ENCODE measurements at regions not wholly inside any gene's neighbourhood (a gene's known extent, or its start where the extent isn't known, plus 50 kb on each side); places are given as distances from the start of the nearest gene placed in this dataset.

DNA sequence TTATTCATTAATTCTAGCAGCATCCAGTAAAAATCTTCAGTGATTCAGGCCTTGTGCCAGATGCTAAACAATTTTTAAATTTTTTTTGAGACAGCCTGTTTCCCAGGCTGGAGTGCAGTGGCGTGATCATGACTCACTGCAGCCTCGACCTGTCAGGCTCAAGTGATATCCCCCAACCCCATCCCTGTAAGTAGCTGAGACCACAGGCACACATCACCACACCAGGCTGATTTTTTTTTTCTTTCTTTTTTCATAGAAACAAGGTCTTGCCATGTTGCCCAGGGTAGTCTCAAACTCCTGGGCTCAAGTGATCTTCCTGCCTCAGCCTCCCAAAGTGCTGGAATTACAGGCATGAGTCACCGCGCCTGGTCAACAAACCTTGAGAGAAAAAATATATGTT lies 705.5 kb downstream of the ARAP2 start:
- TF ChIP-seq SRF (IDR thresholded peaks at IDR 0.05; ENCODE audit: low read depth) (no peak), POLR2A (IDR thresholded peaks at IDR 0.05; ENCODE audit: borderline replicate concordance, extremely low read depth, insufficient read depth, insufficient read length) (no peak)
- TF ChIP-seq, protein P1, sequence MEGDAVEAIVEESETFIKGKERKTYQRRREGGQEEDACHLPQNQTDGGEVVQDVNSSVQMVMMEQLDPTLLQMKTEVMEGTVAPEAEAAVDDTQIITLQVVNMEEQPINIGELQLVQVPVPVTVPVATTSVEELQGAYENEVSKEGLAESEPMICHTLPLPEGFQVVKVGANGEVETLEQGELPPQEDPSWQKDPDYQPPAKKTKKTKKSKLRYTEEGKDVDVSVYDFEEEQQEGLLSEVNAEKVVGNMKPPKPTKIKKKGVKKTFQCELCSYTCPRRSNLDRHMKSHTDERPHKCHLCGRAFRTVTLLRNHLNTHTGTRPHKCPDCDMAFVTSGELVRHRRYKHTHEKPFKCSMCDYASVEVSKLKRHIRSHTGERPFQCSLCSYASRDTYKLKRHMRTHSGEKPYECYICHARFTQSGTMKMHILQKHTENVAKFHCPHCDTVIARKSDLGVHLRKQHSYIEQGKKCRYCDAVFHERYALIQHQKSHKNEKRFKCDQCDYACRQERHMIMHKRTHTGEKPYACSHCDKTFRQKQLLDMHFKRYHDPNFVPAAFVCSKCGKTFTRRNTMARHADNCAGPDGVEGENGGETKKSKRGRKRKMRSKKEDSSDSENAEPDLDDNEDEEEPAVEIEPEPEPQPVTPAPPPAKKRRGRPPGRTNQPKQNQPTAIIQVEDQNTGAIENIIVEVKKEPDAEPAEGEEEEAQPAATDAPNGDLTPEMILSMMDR (IDR thresholded peaks at IDR 0.05 in 2 of 3, conservative IDR thresholded peaks at IDR 0.05 in 1 of 3; ENCODE audit: borderline replicate concordance in 1 of 3, insufficient read depth in 1 of 3, low read depth in 2 of 3, low read length in 2 of 3): no peak
- TF ChIP-seq, protein P2, sequence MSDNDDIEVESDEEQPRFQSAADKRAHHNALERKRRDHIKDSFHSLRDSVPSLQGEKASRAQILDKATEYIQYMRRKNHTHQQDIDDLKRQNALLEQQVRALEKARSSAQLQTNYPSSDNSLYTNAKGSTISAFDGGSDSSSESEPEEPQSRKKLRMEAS (IDR thresholded peaks at IDR 0.05): no peak

Measured in HCT116 (cell line).